ENCODE measurements at regions not wholly inside any gene's neighbourhood (a gene's known extent, or its start where the extent isn't known, plus 50 kb on each side); places are given as distances from the start of the nearest gene placed in this dataset.

DNA sequence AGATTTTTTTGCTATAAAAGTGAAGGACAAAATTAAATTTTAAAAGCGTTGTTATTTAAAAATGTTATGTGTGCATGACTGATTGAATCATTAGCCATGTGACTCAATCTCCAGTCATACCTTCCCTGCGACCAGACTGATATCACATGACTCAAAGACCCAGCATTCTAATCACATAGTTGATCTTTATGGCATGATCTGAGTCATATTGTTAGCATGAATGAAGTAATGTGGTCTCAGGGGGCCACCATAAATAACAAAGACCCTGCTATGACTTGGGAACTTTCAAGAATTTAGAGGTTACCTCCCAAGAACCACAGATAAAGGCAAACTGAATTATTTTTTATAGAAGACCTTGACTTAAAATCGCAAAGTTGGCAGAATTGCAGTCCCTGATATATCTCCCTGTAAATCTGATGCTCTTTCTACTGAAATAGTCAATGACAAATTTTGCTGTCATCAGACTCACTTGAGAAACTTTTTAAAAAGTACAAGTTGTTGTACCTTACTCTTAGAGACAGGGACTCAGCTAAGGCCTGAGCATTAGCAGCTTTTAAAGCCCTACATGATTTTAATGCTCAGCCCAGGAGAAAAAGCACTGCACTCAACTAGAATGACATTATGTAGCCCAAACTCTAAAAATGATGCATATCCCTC is 717.3 kb downstream of the XPNPEP1 start (continued):
- TF ChIP-seq TP53 (CRISPR knock-in tag; IDR thresholded peaks at IDR 0.05) = no peak
- TF ChIP-seq, protein P1, sequence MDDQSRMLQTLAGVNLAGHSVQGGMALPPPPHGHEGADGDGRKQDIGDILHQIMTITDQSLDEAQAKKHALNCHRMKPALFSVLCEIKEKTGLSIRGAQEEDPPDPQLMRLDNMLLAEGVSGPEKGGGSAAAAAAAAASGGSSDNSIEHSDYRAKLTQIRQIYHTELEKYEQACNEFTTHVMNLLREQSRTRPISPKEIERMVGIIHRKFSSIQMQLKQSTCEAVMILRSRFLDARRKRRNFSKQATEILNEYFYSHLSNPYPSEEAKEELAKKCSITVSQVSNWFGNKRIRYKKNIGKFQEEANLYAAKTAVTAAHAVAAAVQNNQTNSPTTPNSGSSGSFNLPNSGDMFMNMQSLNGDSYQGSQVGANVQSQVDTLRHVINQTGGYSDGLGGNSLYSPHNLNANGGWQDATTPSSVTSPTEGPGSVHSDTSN (IDR thresholded peaks at IDR 0.05) = no peak
- no peak for TF ChIP-seq SREBF2 (IDR thresholded peaks at IDR 0.05)
- TF ChIP-seq CHD4 (IDR thresholded peaks at IDR 0.05; ENCODE audit: borderline replicate concordance) = no peak
- no peak for TF ChIP-seq MYC (IDR thresholded peaks at IDR 0.05; ENCODE audit: borderline replicate concordance, low read length)
- no peak for TF ChIP-seq SMC3 (IDR thresholded peaks at IDR 0.05)

DNA sequence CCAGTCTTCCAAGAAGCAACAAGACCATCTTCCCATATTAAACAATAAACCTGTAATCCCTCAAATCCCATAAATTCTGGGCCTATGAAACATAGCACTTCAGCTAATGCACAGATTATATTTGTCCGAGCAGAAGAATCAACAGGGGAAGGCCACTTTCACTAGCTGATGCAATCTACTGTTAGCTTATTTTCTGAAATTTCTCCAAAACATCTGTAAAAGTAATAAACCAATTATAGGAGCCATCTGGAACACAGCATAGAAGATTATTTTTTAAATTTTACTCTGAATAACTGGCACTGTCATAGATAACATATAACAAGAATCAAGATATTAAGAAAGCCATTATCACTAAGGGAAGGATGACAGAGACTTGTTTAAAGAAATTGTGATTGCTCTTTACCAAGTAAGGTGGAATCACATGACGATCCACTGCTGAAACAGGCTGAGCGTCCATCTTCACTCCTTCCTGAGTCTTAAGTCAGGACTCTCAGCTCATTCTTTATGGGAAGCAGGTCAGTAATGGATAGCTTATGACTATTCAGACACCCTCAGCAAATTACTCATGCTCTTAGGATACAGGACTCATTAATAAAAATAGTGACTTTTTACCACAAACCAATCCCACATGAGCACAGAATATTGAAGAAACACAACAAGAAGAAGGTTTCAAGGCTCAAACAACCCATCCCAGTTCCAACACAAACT is 719.5 kb downstream of the XPNPEP1 start:
- ChIA-PET CTCF (no interaction called here), POLR2A (no interaction called here)
- no peak for FAIRE-seq
- no peaks in the 10 kb centered on the region for H3K9me3 ChIP-seq
- TF ChIP-seq HEYL (CRISPR knock-in tag; IDR thresholded peaks at IDR 0.05) = no peak
- no peak for TF ChIP-seq RCOR1 (IDR thresholded peaks at IDR 0.05; ENCODE audit: low read depth, low read length)
- TF ChIP-seq CHD2 (IDR thresholded peaks at IDR 0.05; ENCODE audit: low read length, partially characterized antibody) = no peak
- TF ChIP-seq MAX (IDR thresholded peaks at IDR 0.05) = no peak
- no peak for TF ChIP-seq CHD4 (IDR thresholded peaks at IDR 0.05; ENCODE audit: borderline replicate concordance)
- TF ChIP-seq NFE2L2 (conservative IDR thresholded peaks at IDR 0.05; ENCODE audit: low read length) = no peak
- TF ChIP-seq, protein P2, sequence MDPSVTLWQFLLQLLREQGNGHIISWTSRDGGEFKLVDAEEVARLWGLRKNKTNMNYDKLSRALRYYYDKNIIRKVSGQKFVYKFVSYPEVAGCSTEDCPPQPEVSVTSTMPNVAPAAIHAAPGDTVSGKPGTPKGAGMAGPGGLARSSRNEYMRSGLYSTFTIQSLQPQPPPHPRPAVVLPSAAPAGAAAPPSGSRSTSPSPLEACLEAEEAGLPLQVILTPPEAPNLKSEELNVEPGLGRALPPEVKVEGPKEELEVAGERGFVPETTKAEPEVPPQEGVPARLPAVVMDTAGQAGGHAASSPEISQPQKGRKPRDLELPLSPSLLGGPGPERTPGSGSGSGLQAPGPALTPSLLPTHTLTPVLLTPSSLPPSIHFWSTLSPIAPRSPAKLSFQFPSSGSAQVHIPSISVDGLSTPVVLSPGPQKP (IDR thresholded peaks at IDR 0.05; ENCODE audit: low read depth, low read length) = no peak
- TF ChIP-seq RFX5 (IDR thresholded peaks at IDR 0.05) = no peak
- TF ChIP-seq, protein P3, sequence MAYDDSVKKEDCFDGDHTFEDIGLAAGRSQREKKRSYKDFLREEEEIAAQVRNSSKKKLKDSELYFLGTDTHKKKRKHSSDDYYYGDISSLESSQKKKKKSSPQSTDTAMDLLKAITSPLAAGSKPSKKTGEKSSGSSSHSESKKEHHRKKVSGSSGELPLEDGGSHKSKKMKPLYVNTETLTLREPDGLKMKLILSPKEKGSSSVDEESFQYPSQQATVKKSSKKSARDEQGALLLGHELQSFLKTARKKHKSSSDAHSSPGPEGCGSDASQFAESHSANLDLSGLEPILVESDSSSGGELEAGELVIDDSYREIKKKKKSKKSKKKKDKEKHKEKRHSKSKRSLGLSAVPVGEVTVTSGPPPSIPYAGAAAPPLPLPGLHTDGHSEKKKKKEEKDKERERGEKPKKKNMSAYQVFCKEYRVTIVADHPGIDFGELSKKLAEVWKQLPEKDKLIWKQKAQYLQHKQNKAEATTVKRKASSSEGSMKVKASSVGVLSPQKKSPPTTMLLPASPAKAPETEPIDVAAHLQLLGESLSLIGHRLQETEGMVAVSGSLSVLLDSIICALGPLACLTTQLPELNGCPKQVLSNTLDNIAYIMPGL (CRISPR knock-in tag; IDR thresholded peaks at IDR 0.05; ENCODE audit: borderline replicate concordance) = no peak
- no peak for TF ChIP-seq FOSB (CRISPR knock-in tag; IDR thresholded peaks at IDR 0.05)
- no peak for TF ChIP-seq JUN (IDR thresholded peaks at IDR 0.05)
- no peak for TF ChIP-seq NR3C1 (IDR thresholded peaks at IDR 0.05)
- no peak for TF ChIP-seq USF2 (IDR thresholded peaks at IDR 0.05)
- no peak for TF ChIP-seq HDAC2 (IDR thresholded peaks at IDR 0.05)
- 3% methylated on average over 3 of the region's 3 CpGs for WGBS (ENCODE audit: missing lambda C conversion rate)
- ATAC-seq = no peak
- no peaks in the 10 kb centered on the region for H3K4me1 ChIP-seq
- no peak overlapping the region for H3K4me3 ChIP-seq
- no peak overlapping the region for H3K4me2 ChIP-seq
- no peak for DNase-seq (ENCODE audit: low read depth in 1 of 2, low spot score in 1 of 2)
- H3K27ac ChIP-seq = no peak overlapping the region

DNA sequence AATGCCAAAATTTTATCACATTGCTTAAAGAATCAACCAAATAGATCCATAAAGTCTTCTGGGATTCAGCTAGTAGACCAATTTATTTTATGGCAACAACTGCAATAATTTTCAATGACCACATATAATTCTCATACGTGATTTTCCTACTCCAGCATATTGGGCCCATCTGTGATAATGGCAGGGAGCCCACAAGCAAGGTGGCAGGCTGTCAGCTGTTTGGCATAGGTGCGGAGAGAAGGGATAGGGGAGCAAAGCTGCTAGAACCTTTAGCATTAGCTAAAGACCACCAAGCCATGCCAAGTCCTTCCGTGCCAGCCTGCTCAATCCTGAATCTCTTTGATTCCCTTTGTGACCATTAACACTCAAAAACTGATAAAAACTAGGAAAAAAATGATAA is 721.2 kb downstream of the XPNPEP1 start:
- DNase-seq (ENCODE audit: low read depth in 1 of 2, low spot score in 1 of 2) = no peak
- no peak overlapping the region for H3K4me3 ChIP-seq
- ChIA-PET CTCF (no interaction called here), POLR2A (no interaction called here)
- H3K4me1 ChIP-seq = no peaks in the 10 kb centered on the region
- FAIRE-seq = no peak
- 6% methylated on average over 3 of the region's 3 CpGs for WGBS (ENCODE audit: missing lambda C conversion rate)
- H3K4me2 ChIP-seq = no peak overlapping the region
- no peaks in the 10 kb centered on the region for H3K9me3 ChIP-seq
- no peak for ATAC-seq
- H3K27ac ChIP-seq = no peak overlapping the region
- TF ChIP-seq ZNF302 (CRISPR knock-in tag; IDR thresholded peaks at IDR 0.05) = no peak
- no peak for TF ChIP-seq KDM5A (IDR thresholded peaks at IDR 0.05)
- TF ChIP-seq MAX (IDR thresholded peaks at IDR 0.05) = no peak
- TF ChIP-seq REST (IDR thresholded peaks at IDR 0.05) = no peak
- TF ChIP-seq GATA3 (IDR thresholded peaks at IDR 0.05; ENCODE audit: borderline replicate concordance) = no peak
- TF ChIP-seq MAFK (IDR thresholded peaks at IDR 0.05; ENCODE audit: partially characterized antibody) = no peak
- no peak for TF ChIP-seq EHMT2 (IDR thresholded peaks at IDR 0.05; ENCODE audit: low read depth)
- TF ChIP-seq, protein P4, sequence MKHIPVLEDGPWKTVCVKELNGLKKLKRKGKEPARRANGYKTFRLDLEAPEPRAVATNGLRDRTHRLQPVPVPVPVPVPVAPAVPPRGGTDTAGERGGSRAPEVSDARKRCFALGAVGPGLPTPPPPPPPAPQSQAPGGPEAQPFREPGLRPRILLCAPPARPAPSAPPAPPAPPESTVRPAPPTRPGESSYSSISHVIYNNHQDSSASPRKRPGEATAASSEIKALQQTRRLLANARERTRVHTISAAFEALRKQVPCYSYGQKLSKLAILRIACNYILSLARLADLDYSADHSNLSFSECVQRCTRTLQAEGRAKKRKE (CRISPR knock-in tag; IDR thresholded peaks at IDR 0.05; ENCODE audit: low read depth) = no peak
